GM19324 (cell line): ENCODE measurements at regions not wholly inside any gene's neighbourhood (a gene's known extent, or its start where the extent isn't known, plus 50 kb on each side); places are given as distances from the start of the nearest gene placed in this dataset.
"Not testable (repeated sequence)": the region's sequence is repeated elsewhere in the genome, so short reads cannot be mapped to it uniquely, and the experiment has no call there.

ENCODE experiments used
- ATAC-seq: cut with Tn5 transposase; IDR thresholded peaks from one replicate; pipeline ENCODE4 v1.9.1; 2021; ENCODE audit warnings: mild to moderate bottlenecking, moderate library complexity; ENCODE audit not compliant: unreplicated experiment, low FRiP score

GRCh38 chr3:25940935-25941334, 151.0 kb downstream of the OXSM start:
- ATAC-seq, result no peak

GRCh38 chr3:25944329-25944728, 154.4 kb downstream of the OXSM start:
- ATAC-seq, result no peak

GRCh38 chr3:25945366-25945765, 155.5 kb downstream of the OXSM start:
- no peak for ATAC-seq

- ATAC-seq, result no peak
Observed at GRCh38 chr3:25945836-25946235, 155.9 kb downstream of the OXSM start.

GRCh38 chr3:25952133-25952532, 162.2 kb downstream of the OXSM start:
- no peak for ATAC-seq

GRCh38 chr3:25957026-25957425, 167.1 kb downstream of the OXSM start:
- no peak for ATAC-seq

- no peak for ATAC-seq
Observed at GRCh38 chr3:25960776-25961175, 170.9 kb downstream of the OXSM start.

- no peak for ATAC-seq
Observed at GRCh38 chr3:25962255-25962654, 172.4 kb downstream of the OXSM start.

GRCh38 chr3:25964141-25964540, 174.3 kb downstream of the OXSM start:
- ATAC-seq, result no peak

GRCh38 chr3:25967385-25967784, 177.5 kb downstream of the OXSM start:
- no peak for ATAC-seq

GRCh38 chr3:25971736-25972135, 181.8 kb downstream of the OXSM start:
- no peak for ATAC-seq

GRCh38 chr3:25973122-25973521, 183.2 kb downstream of the OXSM start:
- no peak for ATAC-seq

GRCh38 chr3:25982756-25983155, 192.9 kb downstream of the OXSM start:
- ATAC-seq, result no peak

- ATAC-seq, result no peak
Observed at GRCh38 chr3:25985621-25986020, 195.7 kb downstream of the OXSM start.

- no peak for ATAC-seq
Observed at GRCh38 chr3:25992606-25993005, 202.7 kb downstream of the OXSM start.

- ATAC-seq, result no peak
Observed at GRCh38 chr3:26004172-26004571, 214.3 kb downstream of the OXSM start.

- no peak for ATAC-seq
Observed at GRCh38 chr3:26011276-26011675, 221.4 kb downstream of the OXSM start.

- ATAC-seq, result no peak
Observed at GRCh38 chr3:26012241-26012745, 222.4 kb downstream of the OXSM start.

- ATAC-seq, result no peak
Observed at GRCh38 chr3:26015752-26016151, 225.9 kb downstream of the OXSM start.

GRCh38 chr3:26018889-26019288, 229.0 kb downstream of the OXSM start:
- no peak for ATAC-seq

- ATAC-seq, result not testable (repeated sequence)
Observed at GRCh38 chr3:26024206-26024605, 234.3 kb downstream of the OXSM start.

- no peak for ATAC-seq
Observed at GRCh38 chr3:26029321-26029720, 239.4 kb downstream of the OXSM start.

- not testable (repeated sequence) for ATAC-seq
Observed at GRCh38 chr3:26042126-26042525, 252.2 kb downstream of the OXSM start.
